Kidney epithelial cell (primary cell): ENCODE measurements at regions not wholly inside any gene's neighbourhood (a gene's known extent, or its start where the extent isn't known, plus 50 kb on each side); places are given as distances from the start of the nearest gene placed in this dataset.

ENCODE experiments used
- DNase-seq: peaks from one replicate; pipeline ENCODE4 v3.0.0-alpha.2; 2010; ENCODE audit warnings: low read depth
- H3K27me3 ChIP-seq: 2 replicates; pipeline ENCODE4 v1.6.0; 2011; ENCODE audit warnings: low read length; ENCODE audit not compliant: control insufficient read depth, insufficient read depth
- H3K36me3 ChIP-seq: 2 replicates; pipeline ENCODE4 v1.5.1; 2011; ENCODE audit warnings: low read length; ENCODE audit not compliant: control insufficient read depth, insufficient read depth
- H3K4me3 ChIP-seq: 2 replicates; pipeline ENCODE4 v1.5.1; 2011; ENCODE audit warnings: low read depth, mild to moderate bottlenecking, control low read depth, low read length
- CTCF ChIP-seq: IDR thresholded peaks from 2 replicates; pipeline ENCODE4 v1.5.1; 2011; ENCODE audit warnings: mild to moderate bottlenecking, moderate library complexity, low read length, control low read depth, inconsistent platforms; ENCODE audit not compliant: insufficient read depth, poor library complexity, severe bottlenecking

GRCh38 chr6:119442776-119443184, 93.2 kb upstream of the MAN1A1 start:
- TF ChIP-seq CTCF, result no peak
- Histone ChIP-seq H3K4me3 (no peak overlapping the region), H3K27me3 (no peaks in the 10 kb centered on the region), H3K36me3 (no peaks in the 10 kb centered on the region)
- DNase-seq, result no peak

GRCh38 chr6:119440953-119441352, 91.4 kb upstream of the MAN1A1 start:
- TF ChIP-seq CTCF, result no peak
- no peak for DNase-seq
- Histone ChIP-seq H3K4me3 (no peak overlapping the region), H3K36me3 (no peaks in the 10 kb centered on the region), H3K27me3 (no peaks in the 10 kb centered on the region)

GRCh38 chr6:119436583-119436982, 87.0 kb upstream of the MAN1A1 start:
- no peak for DNase-seq
- Histone ChIP-seq H3K27me3 (no peaks in the 10 kb centered on the region), H3K36me3 (no peaks in the 10 kb centered on the region), H3K4me3 (no peak overlapping the region)
- no peak for TF ChIP-seq CTCF

GRCh38 chr6:119431799-119432198, 82.2 kb upstream of the MAN1A1 start:
- H3K36me3 ChIP-seq, result no peaks in the 10 kb centered on the region
- H3K27me3 ChIP-seq, result no peaks in the 10 kb centered on the region
- TF ChIP-seq CTCF, result no peak
- no peak for DNase-seq
- H3K4me3 ChIP-seq, result no peak overlapping the region

GRCh38 chr6:119430805-119431204, 81.2 kb upstream of the MAN1A1 start:
- H3K36me3 ChIP-seq, result no peaks in the 10 kb centered on the region
- H3K4me3 ChIP-seq, result no peak overlapping the region
- DNase-seq, result no peak
- TF ChIP-seq CTCF, result no peak
- H3K27me3 ChIP-seq, result no peaks in the 10 kb centered on the region

- TF ChIP-seq CTCF, result no peak
- no peaks in the 10 kb centered on the region for H3K36me3 ChIP-seq
- H3K4me3 ChIP-seq, result no peak overlapping the region
- H3K27me3 ChIP-seq, result no peaks in the 10 kb centered on the region
- DNase-seq, result no peak
Measured at GRCh38 chr6:119428633-119429032, 79.1 kb upstream of the MAN1A1 start.
